ENCODE measurements at regions not wholly inside any gene's neighbourhood (a gene's known extent, or its start where the extent isn't known, plus 50 kb on each side); places are given as distances from the start of the nearest gene placed in this dataset.
"Not testable (repeated sequence)": the region's sequence is repeated elsewhere in the genome, so short reads cannot be mapped to it uniquely, and the experiment has no call there.

GRCh38 chr15:44849701-44850403, 106.6 kb upstream of the TERB2 start:
- DNase-seq (ENCODE audit: low read depth in 3 of 3), result not testable (repeated sequence)

- peak; percentile 50 to 59 (median 59) for DNase-seq (ENCODE audit: low read depth in 3 of 3)
Observed at GRCh38 chr15:44853304-44853950, 103.1 kb upstream of the TERB2 start.

GRCh38 chr15:44854696-44855095, 101.8 kb upstream of the TERB2 start:
- not testable (repeated sequence) for DNase-seq (ENCODE audit: low read depth in 3 of 3)

GRCh38 chr15:44856284-44856683, 100.2 kb upstream of the TERB2 start:
- not testable (repeated sequence) for DNase-seq (ENCODE audit: low read depth in 3 of 3)

GRCh38 chr15:44857164-44857710, 99.2 kb upstream of the TERB2 start:
- not testable (repeated sequence) for DNase-seq (ENCODE audit: low read depth in 3 of 3)

- not testable (repeated sequence) for DNase-seq (ENCODE audit: low read depth in 3 of 3)
Observed at GRCh38 chr15:44859088-44859487, 97.4 kb upstream of the TERB2 start.

GRCh38 chr15:44860168-44860567, 96.3 kb upstream of the TERB2 start:
- DNase-seq (ENCODE audit: low read depth in 3 of 3), result not testable (repeated sequence)

GRCh38 chr15:44861439-44861910, 95.0 kb upstream of the TERB2 start:
- no peak for DNase-seq (ENCODE audit: low read depth in 3 of 3)

GRCh38 chr15:44861917-44862316, 94.6 kb upstream of the TERB2 start:
- no peak for DNase-seq (ENCODE audit: low read depth in 3 of 3)

- DNase-seq (ENCODE audit: low read depth in 3 of 3), result not testable (repeated sequence)
Observed at GRCh38 chr15:44862866-44863265, 93.6 kb upstream of the TERB2 start.

GRCh38 chr15:44868100-44868499, 88.4 kb upstream of the TERB2 start:
- not testable (repeated sequence) for DNase-seq (ENCODE audit: low read depth in 3 of 3)

- DNase-seq (ENCODE audit: low read depth in 3 of 3), result not testable (repeated sequence)
Observed at GRCh38 chr15:44870125-44870524, 86.4 kb upstream of the TERB2 start.

- no peak for DNase-seq (ENCODE audit: low read depth in 3 of 3)
Observed at GRCh38 chr15:44873103-44873502, 83.4 kb upstream of the TERB2 start.

- DNase-seq (ENCODE audit: low read depth in 3 of 3), result no peak
Observed at GRCh38 chr15:44879066-44879465, 77.4 kb upstream of the TERB2 start.

- peak; percentile 42 to 51 (median 45) for DNase-seq (ENCODE audit: low read depth in 3 of 3)
Observed at GRCh38 chr15:44882499-44882968, 74.0 kb upstream of the TERB2 start.

- DNase-seq (ENCODE audit: low read depth in 3 of 3), result no peak
Observed at GRCh38 chr15:44883199-44883877, 73.1 kb upstream of the TERB2 start.

- not testable (repeated sequence) for DNase-seq (ENCODE audit: low read depth in 3 of 3)
Observed at GRCh38 chr15:44898890-44899651, 57.4 kb upstream of the TERB2 start.

- not testable (repeated sequence) for DNase-seq (ENCODE audit: low read depth in 3 of 3)
Observed at GRCh38 chr15:44899775-44900174, 56.7 kb upstream of the TERB2 start.

- not testable (repeated sequence) for DNase-seq (ENCODE audit: low read depth in 3 of 3)
Observed at GRCh38 chr15:44900796-44901195, 55.7 kb upstream of the TERB2 start.

- DNase-seq (ENCODE audit: low read depth in 3 of 3), result not testable (repeated sequence)
Observed at GRCh38 chr15:44903281-44903680, 53.2 kb upstream of the TERB2 start.

GRCh38 chr15:44904651-44905340, 51.7 kb upstream of the TERB2 start:
- not testable (repeated sequence) for DNase-seq (ENCODE audit: low read depth in 3 of 3)

All from stimulated activated CD4-positive, alpha-beta T cell treated with anti-CD3 and anti-CD28 coated beads, TNF-alpha, amount 100 ng/mL, for 48 hours (primary cell).